ENCODE measurements at regions not wholly inside any gene's neighbourhood (a gene's known extent, or its start where the extent isn't known, plus 50 kb on each side); places are given as distances from the start of the nearest gene placed in this dataset.

DNA sequence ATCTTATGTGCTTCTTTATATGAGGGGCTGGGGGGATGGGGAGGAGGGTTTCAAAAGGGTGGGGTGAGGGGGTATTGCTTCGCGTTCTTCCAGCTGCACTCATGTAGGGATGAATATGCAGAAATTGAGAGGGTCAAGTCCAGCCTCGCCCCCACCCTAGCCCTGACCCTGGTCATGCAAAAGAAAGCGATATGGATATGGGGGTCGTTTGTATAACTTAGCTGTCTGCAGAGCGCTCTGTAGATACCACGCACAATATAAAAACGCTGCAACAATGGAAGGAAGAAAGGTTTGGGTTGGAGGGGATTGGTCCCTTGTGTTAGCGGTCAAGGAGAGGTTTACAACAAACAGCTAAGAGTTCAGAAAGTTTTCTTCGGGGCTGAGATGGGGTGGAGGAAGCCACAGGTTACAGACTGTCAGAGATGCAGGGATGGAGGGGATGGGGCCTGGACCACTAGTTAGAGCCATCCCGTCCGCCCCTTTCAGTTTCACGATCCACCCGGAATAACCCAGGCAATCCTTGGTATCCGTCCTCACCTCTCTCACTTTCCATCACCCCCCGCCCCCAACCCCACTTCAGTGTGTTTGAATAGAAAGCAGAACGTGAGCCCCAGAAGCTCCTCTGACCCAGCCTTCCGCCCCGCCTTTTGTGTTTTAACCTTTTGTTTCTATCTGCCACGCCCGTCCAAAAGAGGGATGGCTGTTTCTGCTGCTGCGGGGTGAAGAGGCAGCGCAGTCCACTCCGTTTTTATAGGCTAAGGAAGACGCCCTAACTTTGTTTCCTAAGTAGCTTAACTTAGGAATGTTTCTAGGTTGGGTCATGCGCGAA is 73.5 kb downstream of the SOX4 start:
- TF ChIP-seq, protein P1, sequence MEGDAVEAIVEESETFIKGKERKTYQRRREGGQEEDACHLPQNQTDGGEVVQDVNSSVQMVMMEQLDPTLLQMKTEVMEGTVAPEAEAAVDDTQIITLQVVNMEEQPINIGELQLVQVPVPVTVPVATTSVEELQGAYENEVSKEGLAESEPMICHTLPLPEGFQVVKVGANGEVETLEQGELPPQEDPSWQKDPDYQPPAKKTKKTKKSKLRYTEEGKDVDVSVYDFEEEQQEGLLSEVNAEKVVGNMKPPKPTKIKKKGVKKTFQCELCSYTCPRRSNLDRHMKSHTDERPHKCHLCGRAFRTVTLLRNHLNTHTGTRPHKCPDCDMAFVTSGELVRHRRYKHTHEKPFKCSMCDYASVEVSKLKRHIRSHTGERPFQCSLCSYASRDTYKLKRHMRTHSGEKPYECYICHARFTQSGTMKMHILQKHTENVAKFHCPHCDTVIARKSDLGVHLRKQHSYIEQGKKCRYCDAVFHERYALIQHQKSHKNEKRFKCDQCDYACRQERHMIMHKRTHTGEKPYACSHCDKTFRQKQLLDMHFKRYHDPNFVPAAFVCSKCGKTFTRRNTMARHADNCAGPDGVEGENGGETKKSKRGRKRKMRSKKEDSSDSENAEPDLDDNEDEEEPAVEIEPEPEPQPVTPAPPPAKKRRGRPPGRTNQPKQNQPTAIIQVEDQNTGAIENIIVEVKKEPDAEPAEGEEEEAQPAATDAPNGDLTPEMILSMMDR (IDR thresholded peaks at IDR 0.05) = no peak
- no peak for TF ChIP-seq EP300 (IDR thresholded peaks at IDR 0.05)
